ENCODE measurements at regions not wholly inside any gene's neighbourhood (a gene's known extent, or its start where the extent isn't known, plus 50 kb on each side); places are given as distances from the start of the nearest gene placed in this dataset.

DNA sequence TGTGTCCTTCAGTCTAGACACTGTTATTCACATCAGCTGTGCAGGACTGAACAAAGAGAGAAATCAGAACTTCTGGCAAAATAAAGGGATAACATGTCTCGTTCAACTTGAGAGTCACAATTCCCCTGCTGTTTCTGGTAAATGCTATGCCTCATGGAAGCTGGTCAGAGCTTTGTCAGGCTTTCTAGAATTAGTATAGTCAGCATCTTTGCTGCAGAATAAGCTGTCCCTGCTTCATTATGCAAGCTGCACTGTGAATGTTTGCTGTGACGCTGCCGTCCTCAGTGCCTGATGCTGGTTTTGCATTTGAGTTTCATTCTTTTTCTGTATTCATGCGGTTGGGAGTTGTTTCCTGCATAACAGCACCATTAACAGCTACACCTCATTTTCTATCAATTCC lies 96.4 kb upstream of the KCNJ6 start:
- no peaks in the 10 kb centered on the region for H3K4me1 ChIP-seq (ENCODE audit: control insufficient read depth, insufficient read depth, low read length)
- POLR2A ChIA-PET = no interaction called here
- no peaks in the 10 kb centered on the region for H3K9me3 ChIP-seq (ENCODE audit: control insufficient read depth, insufficient read depth, low read depth, low read length)
- TF ChIP-seq ZBTB49 (tag by site-specific recombination; IDR thresholded peaks at IDR 0.05; ENCODE audit: low read depth) = no peak
- no peak for TF ChIP-seq ZNF560 (tag by site-specific recombination; IDR thresholded peaks at IDR 0.05; ENCODE audit: borderline replicate concordance)
- no peak for TF ChIP-seq ZNF223 (tag by site-specific recombination; IDR thresholded peaks at IDR 0.05)
- no peaks in the 10 kb centered on the region for H3K36me3 ChIP-seq (ENCODE audit: control insufficient read depth in 2 of 2, insufficient read depth in 1 of 2, low read length in 2 of 2)
- no peak overlapping the region for H3K27ac ChIP-seq (ENCODE audit: extremely low read depth, low read depth, low read length)
- H3K4me3 ChIP-seq (ENCODE audit: low read depth, low read length) = no peak overlapping the region
- CTCF ChIA-PET = interaction anchor here (0.7 kb wide), 1 partner anchor 385 kb away, joined by 3 read pairs; no protein-coding TSS in a partner anchor

DNA sequence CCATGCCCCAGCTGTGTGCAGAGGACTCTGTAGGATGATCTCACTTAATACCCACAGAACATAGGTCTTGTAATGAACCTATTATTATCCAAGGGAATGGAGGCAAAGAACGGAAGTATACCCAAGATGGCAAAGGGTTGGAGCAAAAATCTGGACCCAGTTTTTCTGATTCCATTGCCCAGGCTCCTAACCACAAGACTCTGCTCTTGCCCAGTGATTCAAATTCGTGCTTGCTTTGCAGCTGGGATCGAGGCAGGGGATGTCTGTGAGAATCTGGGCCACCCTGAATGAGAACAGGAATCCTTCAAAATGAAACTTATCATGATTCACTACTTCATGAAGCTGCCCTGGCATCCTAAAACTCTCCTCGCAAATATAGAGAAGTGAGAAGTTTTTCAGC lies 97.5 kb upstream of the KCNJ6 start:
- H3K36me3 ChIP-seq (ENCODE audit: control insufficient read depth in 2 of 2, insufficient read depth in 1 of 2, low read length in 2 of 2) = no peaks in the 10 kb centered on the region
- H3K4me3 ChIP-seq (ENCODE audit: low read depth, low read length) = no peak overlapping the region
- ChIA-PET POLR2A (no interaction called here), CTCF (interaction anchor here (0.9 to 1.0 kb wide), 2 partner anchors 12 to 338 kb away, joined by 3 read pairs; no protein-coding TSS in a partner anchor)
- H3K9me3 ChIP-seq (ENCODE audit: control insufficient read depth, insufficient read depth, low read depth, low read length) = no peaks in the 10 kb centered on the region
- no peak overlapping the region for H3K27ac ChIP-seq (ENCODE audit: extremely low read depth, low read depth, low read length)
- H3K4me1 ChIP-seq (ENCODE audit: control insufficient read depth, insufficient read depth, low read length) = no peaks in the 10 kb centered on the region
- TF ChIP-seq ZNF513 (tag by site-specific recombination; IDR thresholded peaks at IDR 0.05) = no peak
- TF ChIP-seq PRDM4 (tag by site-specific recombination; IDR thresholded peaks at IDR 0.05) = no peak
- no peak for TF ChIP-seq YY1 (tag by site-specific recombination; IDR thresholded peaks at IDR 0.05)
- TF ChIP-seq ZFP41 (tag by site-specific recombination; IDR thresholded peaks at IDR 0.05; ENCODE audit: borderline replicate concordance) = no peak
- no peak for TF ChIP-seq ZNF404 (tag by site-specific recombination; IDR thresholded peaks at IDR 0.05)
- no peak for TF ChIP-seq ZNF529 (tag by site-specific recombination; IDR thresholded peaks at IDR 0.05; ENCODE audit: insufficient replicate concordance)
- no peak for TF ChIP-seq ZNF10 (tag by site-specific recombination; IDR thresholded peaks at IDR 0.05)
- TF ChIP-seq SETDB1 (IDR thresholded peaks at IDR 0.05; ENCODE audit: insufficient read length, low read length) = no peak
- TF ChIP-seq OVOL3 (tag by site-specific recombination; IDR thresholded peaks at IDR 0.05) = no peak
- TF ChIP-seq HOXD13 (CRISPR knock-in tag; IDR thresholded peaks at IDR 0.05; ENCODE audit: borderline replicate concordance) = no peak
- no peak for TF ChIP-seq ZNF610 (tag by site-specific recombination; IDR thresholded peaks at IDR 0.05; ENCODE audit: borderline replicate concordance)
- no peak for TF ChIP-seq ZNF362 (tag by site-specific recombination; IDR thresholded peaks at IDR 0.05)
- no peak for TF ChIP-seq ZNF416 (tag by site-specific recombination; IDR thresholded peaks at IDR 0.05)
- no peak for TF ChIP-seq ZBTB17 (tag by site-specific recombination; IDR thresholded peaks at IDR 0.05)
- no peak for TF ChIP-seq SP7 (tag by site-specific recombination; IDR thresholded peaks at IDR 0.05)
- no peak for TF ChIP-seq ZNF571 (tag by site-specific recombination; IDR thresholded peaks at IDR 0.05)
- no peak for TF ChIP-seq KLF8 (tag by site-specific recombination; IDR thresholded peaks at IDR 0.05)
- TF ChIP-seq, protein P1, sequence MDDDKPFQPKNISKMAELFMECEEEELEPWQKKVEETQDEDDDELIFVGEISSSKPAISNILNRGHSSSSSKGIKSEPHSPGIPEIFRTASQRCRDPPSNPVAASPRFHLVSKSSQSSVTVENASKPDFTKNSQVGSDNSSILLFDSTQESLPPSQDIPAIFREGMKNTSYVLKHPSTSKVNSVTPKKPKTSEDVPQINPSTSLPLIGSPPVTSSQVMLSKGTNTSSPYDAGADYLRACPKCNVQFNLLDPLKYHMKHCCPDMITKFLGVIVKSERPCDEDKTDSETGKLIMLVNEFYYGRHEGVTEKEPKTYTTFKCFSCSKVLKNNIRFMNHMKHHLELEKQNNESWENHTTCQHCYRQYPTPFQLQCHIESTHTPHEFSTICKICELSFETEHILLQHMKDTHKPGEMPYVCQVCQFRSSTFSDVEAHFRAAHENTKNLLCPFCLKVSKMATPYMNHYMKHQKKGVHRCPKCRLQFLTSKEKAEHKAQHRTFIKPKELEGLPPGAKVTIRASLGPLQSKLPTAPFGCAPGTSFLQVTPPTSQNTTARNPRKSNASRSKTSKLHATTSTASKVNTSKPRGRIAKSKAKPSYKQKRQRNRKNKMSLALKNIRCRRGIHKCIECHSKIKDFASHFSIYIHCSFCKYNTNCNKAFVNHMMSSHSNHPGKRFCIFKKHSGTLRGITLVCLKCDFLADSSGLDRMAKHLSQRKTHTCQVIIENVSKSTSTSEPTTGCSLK (tag by site-specific recombination; IDR thresholded peaks at IDR 0.05) = no peak
